RWPE2 (cell line): ENCODE measurements at regions not wholly inside any gene's neighbourhood (a gene's known extent, or its start where the extent isn't known, plus 50 kb on each side); places are given as distances from the start of the nearest gene placed in this dataset.
A peak's percentile ranks its signal among the peaks of the same experiment; 100 is the strongest.

Experiments used
- ATAC-seq: fragments of 200-7000 bp; cut with Tn5 transposase; 3 replicates; pipeline ENCODE4 v1.9.1; 2021; ENCODE audit warnings: low read depth
- DNase-seq: peaks from one replicate; pipeline ENCODE4 v3.0.0-alpha.2; 2020; ENCODE audit warnings: low spot score
- H3K27ac ChIP-seq: fragments of 450-650 bp; 2 replicates; pipeline ENCODE4 v1.5.1; 2017; ENCODE audit warnings: mild to moderate bottlenecking; ENCODE audit not compliant: poor library complexity, severe bottlenecking
- H3K27me3 ChIP-seq: fragments of 250-450 bp; sonication (Bioruptor Pico); 2 replicates; pipeline ENCODE4 v1.5.1; 2021; ENCODE audit warnings: mild to moderate bottlenecking, moderate library complexity; ENCODE audit not compliant: insufficient read depth, poor library complexity, severe bottlenecking
- H3K36me3 ChIP-seq: fragments of 250-450 bp; sonication (Bioruptor Pico); 2 replicates; pipeline ENCODE4 v1.5.1; 2020; ENCODE audit warnings: low read depth, mild to moderate bottlenecking, moderate library complexity
- H3K4me1 ChIP-seq: fragments of 250-450 bp; sonication (Bioruptor Pico); 2 replicates; pipeline ENCODE4 v1.5.1; 2021; ENCODE audit warnings: mild to moderate bottlenecking, moderate library complexity; ENCODE audit not compliant: insufficient read depth, poor library complexity, severe bottlenecking
- H3K4me3 ChIP-seq: fragments of 250-450 bp; sonication (Bioruptor Pico); 2 replicates; pipeline ENCODE4 v1.5.1; 2021; ENCODE audit warnings: mild to moderate bottlenecking, moderate library complexity; ENCODE audit not compliant: severe bottlenecking
- H3K9me3 ChIP-seq: fragments of 250-450 bp; sonication (Bioruptor Pico); 2 replicates; pipeline ENCODE4 v1.5.1; 2021; ENCODE audit warnings: mild to moderate bottlenecking, moderate library complexity; ENCODE audit not compliant: severe bottlenecking
- CTCF ChIP-seq: fragments of 450-650 bp; IDR thresholded peaks from one replicate; pipeline ENCODE4 v1.5.1; 2017; ENCODE audit warnings: mild to moderate bottlenecking, moderate library complexity; ENCODE audit not compliant: poor library complexity, severe bottlenecking

- H3K4me3 ChIP-seq = no peak overlapping the region
- H3K9me3 ChIP-seq = no peaks in the 10 kb centered on the region
- TF ChIP-seq CTCF = no peak
- H3K27me3 ChIP-seq = no peaks in the 10 kb centered on the region
- no peak for DNase-seq
- H3K4me1 ChIP-seq = no peaks in the 10 kb centered on the region
- no peaks in the 10 kb centered on the region for H3K36me3 ChIP-seq
- ATAC-seq = no peak
- H3K27ac ChIP-seq = no peak overlapping the region
Observed at GRCh38 chr3:25032344-25032743, 395.7 kb upstream of the RARB start.

- Histone ChIP-seq H3K27ac (no peak overlapping the region), H3K36me3 (no peaks in the 10 kb centered on the region), H3K27me3 (no peaks in the 10 kb centered on the region), H3K4me1 (no peaks in the 10 kb centered on the region), H3K4me3 (no peak overlapping the region), H3K9me3 (no peaks in the 10 kb centered on the region)
- ATAC-seq (no peak), DNase-seq (no peak)
- peak; percentile 30 for TF ChIP-seq CTCF
Observed at GRCh38 chr3:25033407-25034029, 394.5 kb upstream of the RARB start.

GRCh38 chr3:25035526-25035925, 392.5 kb upstream of the RARB start:
- DNase-seq = no peak
- no peak overlapping the region for H3K27ac ChIP-seq
- no peaks in the 10 kb centered on the region for H3K9me3 ChIP-seq
- H3K4me1 ChIP-seq = no peaks in the 10 kb centered on the region
- no peak for ATAC-seq
- H3K27me3 ChIP-seq = no peaks in the 10 kb centered on the region
- no peak for TF ChIP-seq CTCF
- H3K36me3 ChIP-seq = no peaks in the 10 kb centered on the region
- H3K4me3 ChIP-seq = no peak overlapping the region

GRCh38 chr3:25036633-25037032, 391.4 kb upstream of the RARB start:
- Histone ChIP-seq H3K9me3 (no peaks in the 10 kb centered on the region), H3K27ac (no peak overlapping the region), H3K4me3 (no peak overlapping the region), H3K27me3 (no peaks in the 10 kb centered on the region), H3K4me1 (no peaks in the 10 kb centered on the region), H3K36me3 (no peaks in the 10 kb centered on the region)
- no peak for ATAC-seq
- TF ChIP-seq CTCF = no peak
- DNase-seq = no peak

GRCh38 chr3:25037049-25037547, 391.0 kb upstream of the RARB start:
- Histone ChIP-seq H3K27me3 (no peaks in the 10 kb centered on the region), H3K9me3 (no peaks in the 10 kb centered on the region), H3K36me3 (no peaks in the 10 kb centered on the region), H3K27ac (no peak overlapping the region), H3K4me3 (no peak overlapping the region), H3K4me1 (no peaks in the 10 kb centered on the region)
- DNase-seq (no peak), ATAC-seq (no peak)
- TF ChIP-seq CTCF = no peak
